Prostate gland (tissue), 2 donors: ENCODE measurements at regions not wholly inside any gene's neighbourhood (a gene's known extent, or its start where the extent isn't known, plus 50 kb on each side); places are given as distances from the start of the nearest gene placed in this dataset.
A peak's percentile ranks its signal among the peaks of the same experiment; 100 is the strongest.

Experiments
- DNase-seq: peaks from one replicate; pipeline ENCODE4 v3.0.0-alpha.2; 2019; ENCODE audit warnings: low spot score
- H3K27ac ChIP-seq, 2 donors: fragments of 200-600 bp; sonication (generic); 2 replicates each; pipeline ENCODE4 v1.5.1; 2017 to 2019
- H3K27me3 ChIP-seq: fragments of 200-600 bp; sonication (generic); replicated peaks from 2 replicates; pipeline ENCODE4 v1.5.1; 2019; ENCODE audit not compliant: insufficient read depth
- H3K36me3 ChIP-seq, 2 donors: fragments of 200-600 bp; sonication (generic); 1 replicate in 1 of 2; 2 replicates in 1 of 2; pipeline versions ENCODE4 v1.5.1 to v1.8.1; 2017 to 2019
- H3K4me1 ChIP-seq: fragments of 200-600 bp; sonication (generic); replicated peaks from 2 replicates; pipeline ENCODE4 v1.5.1; 2019
- H3K4me3 ChIP-seq, 2 donors: fragments of 200-600 bp; sonication (generic); 2 replicates each; pipeline ENCODE4 v1.5.1; 2017 to 2019
- H3K9me3 ChIP-seq: fragments of 200-600 bp; sonication (generic); 2 replicates; pipeline ENCODE4 v1.5.1; 2017
- POLR2A ChIP-seq: fragments of 450-650 bp; IDR thresholded peaks from one replicate; pipeline ENCODE4 v1.6.1; 2016; ENCODE audit warnings: antibody characterized with exemption, mild to moderate bottlenecking
- POLR2AphosphoS5 ChIP-seq: sonication (generic); formaldehyde crosslinking; IDR thresholded peaks from one replicate; pipeline ENCODE4 v1.6.1; 2017; ENCODE audit warnings: antibody characterized with exemption
- WGBS: methylation state at CpG from one replicate; pipeline ENCODE4 v1.1.5; 2018; 5-methylcytosine and 5-hydroxymethylcytosine counted together
- intact Hi-C: fragments of 100-400 bp; cut with DNase I; formaldehyde crosslinking; loops from one replicate; pipeline ENCODE4 v1.14.2; 2022
- TF ChIP-seq, protein P1 (sequence below), 4 experiments: fragments of 200-600 bp in 2 of 4; fragments of 450-650 bp in 2 of 4; sonication (generic) in 2 of 4; IDR thresholded peaks; 1 replicate in 3 of 4; 2 replicates in 1 of 4; pipeline ENCODE4 v1.5.1; 2016 to 2019; ENCODE audit warnings: antibody characterized with exemption in 4 of 4, mild to moderate bottlenecking in 2 of 4, moderate library complexity in 2 of 4

DNA sequence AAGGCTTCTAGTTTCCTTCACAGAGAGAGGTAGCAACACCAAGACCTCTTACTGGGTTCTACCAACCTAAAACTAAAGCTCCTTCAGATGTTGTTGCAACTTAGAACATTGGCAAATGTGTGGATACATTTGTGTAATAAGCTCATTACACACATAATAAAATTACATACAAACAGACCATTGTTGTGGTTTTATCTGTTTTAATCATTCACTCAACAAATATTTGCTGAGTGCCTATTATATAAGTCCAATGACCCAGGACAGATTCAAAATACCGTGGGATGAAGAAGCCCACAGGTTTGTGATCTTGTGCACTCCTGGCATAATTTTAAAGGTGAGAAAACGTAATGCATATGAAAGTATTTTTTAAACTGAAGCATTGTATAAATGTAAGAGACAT, 160.4 kb upstream of the NPVF start:
- Histone ChIP-seq H3K36me3 (no peaks in the 10 kb centered on the region), H3K27me3 (no peaks in the 10 kb centered on the region), H3K27ac (no peak overlapping the region), H3K9me3 (no peaks in the 10 kb centered on the region), H3K4me3 (no peak overlapping the region), H3K4me1 (peaks cover 2% of the 10 kb centered on the region)
- WGBS: 24% methylated on average over 2 of the region's 2 CpGs
- no peak for DNase-seq
- TF ChIP-seq POLR2A (no peak), POLR2AphosphoS5 (no peak)
- TF ChIP-seq, protein P1, sequence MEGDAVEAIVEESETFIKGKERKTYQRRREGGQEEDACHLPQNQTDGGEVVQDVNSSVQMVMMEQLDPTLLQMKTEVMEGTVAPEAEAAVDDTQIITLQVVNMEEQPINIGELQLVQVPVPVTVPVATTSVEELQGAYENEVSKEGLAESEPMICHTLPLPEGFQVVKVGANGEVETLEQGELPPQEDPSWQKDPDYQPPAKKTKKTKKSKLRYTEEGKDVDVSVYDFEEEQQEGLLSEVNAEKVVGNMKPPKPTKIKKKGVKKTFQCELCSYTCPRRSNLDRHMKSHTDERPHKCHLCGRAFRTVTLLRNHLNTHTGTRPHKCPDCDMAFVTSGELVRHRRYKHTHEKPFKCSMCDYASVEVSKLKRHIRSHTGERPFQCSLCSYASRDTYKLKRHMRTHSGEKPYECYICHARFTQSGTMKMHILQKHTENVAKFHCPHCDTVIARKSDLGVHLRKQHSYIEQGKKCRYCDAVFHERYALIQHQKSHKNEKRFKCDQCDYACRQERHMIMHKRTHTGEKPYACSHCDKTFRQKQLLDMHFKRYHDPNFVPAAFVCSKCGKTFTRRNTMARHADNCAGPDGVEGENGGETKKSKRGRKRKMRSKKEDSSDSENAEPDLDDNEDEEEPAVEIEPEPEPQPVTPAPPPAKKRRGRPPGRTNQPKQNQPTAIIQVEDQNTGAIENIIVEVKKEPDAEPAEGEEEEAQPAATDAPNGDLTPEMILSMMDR (IDR thresholded peaks at IDR 0.05): no peak
- intact Hi-C loops: loop anchor here (2.0 kb wide), 1 partner anchor 130 kb away; no protein-coding TSS in a partner anchor

DNA sequence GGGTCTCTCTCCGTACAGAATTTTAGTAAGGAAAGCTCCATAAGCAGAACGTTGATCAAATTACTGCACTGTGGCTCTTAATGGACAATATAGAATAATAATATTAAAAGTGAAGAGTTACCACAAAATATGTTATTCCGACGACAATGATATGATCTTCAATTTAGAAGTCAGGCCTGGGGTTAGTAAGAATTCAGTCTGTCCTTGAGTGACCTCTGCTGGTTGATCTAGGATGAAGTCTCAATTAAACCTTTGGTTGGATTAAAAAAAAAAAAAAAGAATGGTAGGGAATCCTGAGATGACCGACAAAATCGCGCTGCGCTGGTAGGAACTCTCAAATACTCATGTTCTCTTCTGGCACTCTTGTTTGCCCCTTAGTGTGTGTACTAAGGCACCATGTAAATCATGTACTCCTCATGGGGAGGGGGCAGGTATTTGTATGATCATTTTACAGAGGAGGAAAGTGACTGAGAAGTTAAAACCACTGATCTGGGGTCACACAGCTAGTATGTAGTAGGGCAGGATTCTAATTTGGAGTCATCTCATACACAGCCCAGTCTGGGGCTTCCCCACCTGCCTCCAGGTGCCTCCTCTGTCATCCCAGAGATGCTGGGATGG, 161.3 kb upstream of the NPVF start:
- 11% methylated on average over 8 of the region's 8 CpGs for WGBS
- no peak overlapping the region for H3K27ac ChIP-seq
- H3K4me1 ChIP-seq: peaks cover 4% of the 10 kb centered on the region

DNA sequence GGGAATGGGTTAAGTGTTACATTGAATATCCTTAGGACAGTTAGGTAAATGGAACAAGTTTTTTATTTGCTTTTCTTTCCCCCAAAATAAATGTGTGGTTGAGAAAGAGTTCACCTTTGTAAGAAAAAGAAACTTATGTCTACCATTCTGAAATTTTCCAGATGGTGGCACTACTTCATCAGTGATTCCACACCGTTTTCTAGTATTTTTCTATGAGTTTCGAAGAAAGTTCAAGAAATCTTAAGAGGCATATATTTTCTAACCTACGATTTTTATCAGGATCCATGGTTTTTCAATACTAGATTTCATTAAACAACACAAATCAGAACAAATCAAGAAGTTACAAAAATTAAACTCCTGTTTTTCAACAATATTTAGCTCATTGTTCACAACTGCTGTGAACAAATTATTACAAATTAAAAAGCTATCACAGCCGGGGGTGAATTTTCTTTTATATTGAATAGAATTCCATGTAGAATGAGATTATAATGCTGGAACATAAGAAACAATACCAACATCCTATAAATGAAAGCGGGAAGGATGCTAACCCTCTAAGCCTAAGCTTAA, 163.1 kb upstream of the NPVF start:
- intact Hi-C loops: loop anchor here (2.0 kb wide), 2 partner anchors 173 to 459 kb away; no protein-coding TSS in a partner anchor
- TF ChIP-seq, protein P1 (IDR thresholded peaks at IDR 0.05): peak in 3 of 4 experiments; percentile 38 to 88 (median 70)
- no peak for TF ChIP-seq POLR2AphosphoS5
- no peak overlapping the region for H3K4me3 ChIP-seq
- H3K4me1 ChIP-seq: peaks cover 4% of the 10 kb centered on the region
- H3K27me3 ChIP-seq: no peaks in the 10 kb centered on the region
- H3K9me3 ChIP-seq: no peaks in the 10 kb centered on the region
- 23% methylated on average over 5 of the region's 5 CpGs for WGBS
- no peak for DNase-seq
- H3K27ac ChIP-seq: no peak overlapping the region
- H3K36me3 ChIP-seq: no peaks in the 10 kb centered on the region

More for the DNA sequence above, 161.3 kb upstream of the NPVF start:
- Histone ChIP-seq H3K36me3 (no peaks in the 10 kb centered on the region), H3K27me3 (no peaks in the 10 kb centered on the region), H3K9me3 (no peaks in the 10 kb centered on the region), H3K4me3 (no peak overlapping the region)
- DNase-seq: no peak
- TF ChIP-seq, protein P1 (IDR thresholded peaks at IDR 0.05): peak; percentile 60 to 86 (median 68)
- no peak for TF ChIP-seq POLR2AphosphoS5
- intact Hi-C loops: loop anchor here (2.0 kb wide), 3 partner anchors 131 to 461 kb away; no protein-coding TSS in a partner anchor

DNA sequence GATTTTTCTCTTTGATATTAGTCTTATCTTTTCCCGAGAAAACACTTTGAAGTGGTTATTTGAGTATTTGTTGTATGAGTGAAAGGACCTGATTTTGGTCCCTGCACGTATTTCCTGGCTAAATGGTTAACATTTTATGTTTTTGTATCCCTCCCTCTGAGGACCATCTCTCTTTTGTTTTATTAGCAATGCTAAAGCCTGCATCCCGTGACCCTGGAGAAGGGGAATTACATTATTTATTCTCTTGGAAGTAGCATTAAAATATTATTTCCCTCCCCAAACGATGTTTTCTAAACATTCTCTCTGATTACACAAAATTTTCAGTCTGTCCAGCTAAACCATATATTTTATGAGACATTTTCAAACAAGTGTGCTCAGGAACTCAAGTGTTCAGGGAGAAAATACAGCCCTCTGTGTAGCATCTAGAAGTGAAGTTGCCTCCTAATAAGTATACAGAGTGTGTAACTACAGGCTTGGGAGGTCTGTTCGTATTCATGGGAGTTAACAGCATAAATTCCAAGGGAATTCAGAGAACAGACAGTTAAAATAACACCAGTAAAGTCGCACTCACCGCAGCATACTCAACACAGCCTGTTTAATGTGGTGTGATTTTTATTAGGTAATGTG, 163.8 kb upstream of the NPVF start:
- Histone ChIP-seq H3K36me3 (no peaks in the 10 kb centered on the region), H3K27ac (no peak overlapping the region), H3K9me3 (no peaks in the 10 kb centered on the region), H3K4me1 (peaks cover 4% of the 10 kb centered on the region), H3K27me3 (no peaks in the 10 kb centered on the region), H3K4me3 (no peak overlapping the region)
- 73% methylated on average over 7 of the region's 7 CpGs for WGBS
- no peak for TF ChIP-seq POLR2AphosphoS5
- no peak for TF ChIP-seq POLR2A
- TF ChIP-seq, protein P1 (IDR thresholded peaks at IDR 0.05): no peak
- no peak for DNase-seq
- intact Hi-C loops: loop anchor here (2.0 kb wide), 2 partner anchors 173 to 459 kb away; no protein-coding TSS in a partner anchor
